Kidney epithelial cell (primary cell): ENCODE measurements at regions not wholly inside any gene's neighbourhood (a gene's known extent, or its start where the extent isn't known, plus 50 kb on each side); places are given as distances from the start of the nearest gene placed in this dataset.

Experiments
- DNase-seq: peaks from one replicate; pipeline ENCODE4 v3.0.0-alpha.2; 2010; ENCODE audit warnings: low read depth
- H3K27me3 ChIP-seq: 2 replicates; pipeline ENCODE4 v1.6.0; 2011; ENCODE audit warnings: low read length; ENCODE audit not compliant: control insufficient read depth, insufficient read depth
- H3K36me3 ChIP-seq: 2 replicates; pipeline ENCODE4 v1.5.1; 2011; ENCODE audit warnings: low read length; ENCODE audit not compliant: control insufficient read depth, insufficient read depth
- H3K4me3 ChIP-seq: 2 replicates; pipeline ENCODE4 v1.5.1; 2011; ENCODE audit warnings: low read depth, mild to moderate bottlenecking, control low read depth, low read length
- TF ChIP-seq, protein P1 (sequence below): IDR thresholded peaks from 2 replicates; pipeline ENCODE4 v1.5.1; 2011; ENCODE audit warnings: mild to moderate bottlenecking, moderate library complexity, low read length, control low read depth, inconsistent platforms; ENCODE audit not compliant: insufficient read depth, poor library complexity, severe bottlenecking

DNA sequence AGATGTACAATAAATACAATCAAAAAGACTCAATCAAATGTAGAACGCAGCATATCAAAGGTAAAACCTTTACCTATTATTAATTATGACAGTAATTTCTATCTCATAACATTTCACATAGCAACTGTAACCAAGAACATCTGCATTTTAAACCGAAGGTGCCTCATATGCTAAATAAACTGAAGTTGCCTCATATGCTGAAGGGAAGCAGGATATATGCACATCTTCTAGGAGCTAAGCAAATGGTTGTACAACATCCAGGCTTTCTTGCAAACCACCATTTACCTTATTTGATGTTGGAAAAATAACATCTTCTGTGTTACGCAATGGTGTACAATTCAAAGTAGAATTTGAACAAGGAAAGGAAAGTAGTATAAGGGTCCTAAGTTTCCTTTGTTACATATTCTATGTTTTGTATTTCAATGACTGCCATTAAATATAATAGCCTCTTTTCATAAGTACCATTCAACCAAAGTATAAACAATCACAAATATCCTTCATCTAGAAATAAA is 145.9 kb downstream of the SATB1 start:
- TF ChIP-seq, protein P1, sequence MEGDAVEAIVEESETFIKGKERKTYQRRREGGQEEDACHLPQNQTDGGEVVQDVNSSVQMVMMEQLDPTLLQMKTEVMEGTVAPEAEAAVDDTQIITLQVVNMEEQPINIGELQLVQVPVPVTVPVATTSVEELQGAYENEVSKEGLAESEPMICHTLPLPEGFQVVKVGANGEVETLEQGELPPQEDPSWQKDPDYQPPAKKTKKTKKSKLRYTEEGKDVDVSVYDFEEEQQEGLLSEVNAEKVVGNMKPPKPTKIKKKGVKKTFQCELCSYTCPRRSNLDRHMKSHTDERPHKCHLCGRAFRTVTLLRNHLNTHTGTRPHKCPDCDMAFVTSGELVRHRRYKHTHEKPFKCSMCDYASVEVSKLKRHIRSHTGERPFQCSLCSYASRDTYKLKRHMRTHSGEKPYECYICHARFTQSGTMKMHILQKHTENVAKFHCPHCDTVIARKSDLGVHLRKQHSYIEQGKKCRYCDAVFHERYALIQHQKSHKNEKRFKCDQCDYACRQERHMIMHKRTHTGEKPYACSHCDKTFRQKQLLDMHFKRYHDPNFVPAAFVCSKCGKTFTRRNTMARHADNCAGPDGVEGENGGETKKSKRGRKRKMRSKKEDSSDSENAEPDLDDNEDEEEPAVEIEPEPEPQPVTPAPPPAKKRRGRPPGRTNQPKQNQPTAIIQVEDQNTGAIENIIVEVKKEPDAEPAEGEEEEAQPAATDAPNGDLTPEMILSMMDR = no peak
- H3K4me3 ChIP-seq = no peak overlapping the region
- DNase-seq = no peak
- no peaks in the 10 kb centered on the region for H3K36me3 ChIP-seq
- no peaks in the 10 kb centered on the region for H3K27me3 ChIP-seq

DNA sequence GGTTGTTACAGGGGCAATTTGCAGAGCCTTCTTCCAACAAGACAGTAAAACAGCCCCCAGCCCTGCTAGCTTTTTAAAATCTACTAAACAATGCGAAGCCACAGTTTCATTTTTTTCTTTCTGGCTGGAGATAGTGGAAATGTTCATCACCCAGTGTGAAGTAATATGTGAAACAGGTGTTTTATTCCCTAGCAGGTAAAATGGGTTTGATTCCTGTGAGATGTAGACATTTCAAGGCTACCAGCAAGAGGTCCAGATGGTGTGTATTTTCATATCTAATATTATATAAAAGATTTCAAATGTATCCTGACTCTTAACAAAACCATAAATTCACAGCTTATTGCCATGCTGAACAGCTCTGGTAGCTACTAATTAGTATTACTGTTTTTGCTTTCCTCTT is 160.3 kb downstream of the SATB1 start:
- TF ChIP-seq, protein P1 = no peak
- Histone ChIP-seq H3K4me3 (no peak overlapping the region), H3K36me3 (no peaks in the 10 kb centered on the region), H3K27me3 (no peaks in the 10 kb centered on the region)
- DNase-seq = no peak

GRCh38 chr3:18264361-18264760 is 160.8 kb downstream of the SATB1 start:
- TF ChIP-seq, protein P1 = no peak
- no peak for DNase-seq
- no peak overlapping the region for H3K4me3 ChIP-seq
- H3K36me3 ChIP-seq = no peaks in the 10 kb centered on the region
- H3K27me3 ChIP-seq = no peaks in the 10 kb centered on the region

DNA sequence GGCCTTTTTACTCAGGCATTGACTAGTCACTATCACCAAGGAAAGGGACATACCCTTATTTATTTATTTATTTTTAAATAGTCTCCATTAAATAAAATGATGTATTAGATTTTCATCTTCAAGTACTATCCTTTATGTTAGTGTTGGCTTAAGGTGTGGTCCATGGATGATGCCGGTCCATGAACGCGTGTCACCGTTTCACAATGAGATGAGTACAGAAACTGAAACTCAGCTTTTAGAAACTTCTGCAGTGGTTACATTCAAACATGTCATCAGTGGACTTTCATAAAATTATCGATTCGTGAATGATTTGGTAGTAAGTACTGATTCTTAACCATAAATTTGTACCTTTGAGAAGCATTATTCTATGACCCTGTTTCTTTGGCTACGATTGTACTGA is 166.6 kb downstream of the SATB1 start:
- no peak for DNase-seq
- Histone ChIP-seq H3K27me3 (no peaks in the 10 kb centered on the region), H3K4me3 (no peak overlapping the region), H3K36me3 (no peaks in the 10 kb centered on the region)
- TF ChIP-seq, protein P1 = no peak

DNA sequence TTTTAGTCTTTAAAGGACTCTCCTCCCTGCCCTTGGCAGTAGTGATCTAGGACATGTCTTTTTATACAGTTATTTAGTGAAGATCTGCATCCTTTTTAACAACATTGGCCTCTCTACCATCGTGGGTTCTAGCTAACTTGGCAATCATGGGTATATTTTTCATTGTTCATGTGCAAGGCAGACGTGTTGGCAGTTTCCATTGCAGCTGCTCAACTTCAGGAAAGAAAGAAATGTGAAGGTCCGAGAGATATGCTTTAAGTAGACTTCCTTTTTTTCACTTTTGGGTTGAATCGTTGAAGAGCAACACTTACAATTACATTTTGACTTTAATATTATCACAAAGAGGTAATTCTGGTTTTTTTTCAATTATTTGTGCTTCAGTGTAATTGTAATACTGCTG is 172.6 kb downstream of the SATB1 start:
- Histone ChIP-seq H3K36me3 (no peaks in the 10 kb centered on the region), H3K4me3 (no peak overlapping the region), H3K27me3 (no peaks in the 10 kb centered on the region)
- TF ChIP-seq, protein P1 = no peak
- no peak for DNase-seq

DNA sequence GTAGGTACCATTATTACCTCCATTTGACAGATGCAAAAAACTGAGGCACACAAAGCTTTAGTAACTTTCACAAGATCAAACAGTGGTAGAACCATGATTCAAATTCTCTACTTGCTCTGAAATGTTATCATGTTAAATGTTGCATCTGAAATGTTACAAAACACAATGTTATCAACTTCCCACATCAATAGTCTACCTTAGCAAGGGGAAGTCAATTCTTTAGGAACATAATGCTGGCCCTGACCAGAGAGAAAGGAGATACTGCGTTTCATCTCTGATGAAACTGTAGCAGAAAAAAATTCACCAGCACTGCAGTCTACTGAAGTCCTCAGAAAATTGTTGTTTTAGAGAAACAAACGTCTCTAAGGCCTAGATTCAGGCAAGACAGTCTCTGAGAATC is 174.1 kb downstream of the SATB1 start:
- no peaks in the 10 kb centered on the region for H3K27me3 ChIP-seq
- H3K4me3 ChIP-seq = no peak overlapping the region
- H3K36me3 ChIP-seq = no peaks in the 10 kb centered on the region
- DNase-seq = no peak
- TF ChIP-seq, protein P1 = no peak
